HL-60 (cell line): ENCODE measurements at regions not wholly inside any gene's neighbourhood (a gene's known extent, or its start where the extent isn't known, plus 50 kb on each side); places are given as distances from the start of the nearest gene placed in this dataset.

Experiments used
- DNase-seq, 2 experiments: peaks; one replicate each; pipeline ENCODE4 v3.0.0-alpha.2; 2010 to 2020; ENCODE audit warnings: low read depth in 1 of 2, low spot score in 1 of 2
- H3K27ac ChIP-seq: fragments of 250-450 bp; sonication (Bioruptor Pico); replicated peaks from 2 replicates; pipeline ENCODE4 v1.5.1; 2020; ENCODE audit warnings: mild to moderate bottlenecking, moderate library complexity
- H3K27me3 ChIP-seq: fragments of 250-450 bp; sonication (Bioruptor Pico); 2 replicates; pipeline ENCODE4 v1.5.1; 2021; ENCODE audit warnings: mild to moderate bottlenecking, moderate library complexity; ENCODE audit not compliant: insufficient read depth, poor library complexity, severe bottlenecking
- H3K4me3 ChIP-seq: replicated peaks from 2 replicates; pipeline ENCODE4 v1.5.1; 2011; ENCODE audit warnings: mild to moderate bottlenecking, control low read depth, low read length; ENCODE audit not compliant: insufficient read depth
- GABPA ChIP-seq: IDR thresholded peaks from 2 replicates; pipeline ENCODE4 v1.6.1; 2012; ENCODE audit warnings: low read depth
- POLR2AphosphoS5 ChIP-seq: IDR thresholded peaks from 2 replicates; pipeline ENCODE4 v1.6.1; 2012; ENCODE audit warnings: low read depth
- SPI1 ChIP-seq: IDR thresholded peaks from 2 replicates; pipeline ENCODE4 v1.6.1; 2012; ENCODE audit warnings: low read depth, mild to moderate bottlenecking, borderline replicate concordance
- TF ChIP-seq, protein P1 (sequence below): IDR thresholded peaks from 2 replicates; pipeline ENCODE4 v1.6.1; 2012; ENCODE audit warnings: low read depth; ENCODE audit not compliant: insufficient replicate concordance
- TF ChIP-seq, protein P2 (sequence below): IDR thresholded peaks from one replicate; pipeline ENCODE4 v1.5.1; 2011; ENCODE audit warnings: low read length, control low read depth, inconsistent platforms; ENCODE audit not compliant: insufficient read depth

DNA sequence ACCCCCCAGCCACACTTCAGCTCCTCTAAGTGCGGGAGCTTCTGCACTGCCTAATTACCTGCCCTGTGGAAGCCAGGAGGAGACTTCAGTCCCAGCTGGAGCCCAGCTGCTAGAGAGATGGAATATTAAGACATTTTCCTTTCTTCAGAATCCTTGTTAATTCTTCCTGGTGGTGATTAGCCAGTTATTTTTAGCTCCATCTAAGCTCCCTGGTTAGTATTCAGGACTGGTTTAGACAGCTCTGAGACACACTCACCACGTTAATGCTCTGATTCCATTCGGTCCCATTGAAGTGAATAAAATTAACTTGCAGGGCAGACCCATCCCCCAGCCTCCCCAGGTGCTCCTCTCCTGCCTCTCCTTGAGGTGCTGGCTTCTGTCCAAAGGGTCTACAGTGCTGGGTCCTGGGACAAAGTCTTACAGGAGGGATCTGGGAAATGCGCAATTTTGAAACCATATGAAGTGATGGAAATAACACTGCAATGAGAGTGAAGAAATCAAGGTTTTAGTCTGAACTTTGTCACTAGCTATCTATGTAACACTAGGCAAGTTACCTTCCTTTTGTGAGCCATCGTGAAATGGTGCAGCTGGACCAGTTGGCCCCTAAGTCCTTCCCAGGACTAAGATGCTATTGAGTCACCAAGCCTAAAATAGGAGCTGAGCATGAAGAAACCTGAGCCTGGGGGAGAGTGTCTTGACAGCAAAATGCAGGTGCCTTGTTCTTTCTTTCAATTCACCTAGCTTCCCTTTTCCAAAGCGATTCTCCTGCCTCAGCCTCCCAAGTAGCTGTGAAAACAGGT, 117.4 kb upstream of the ATP1A1 start:
- H3K4me3 ChIP-seq, result no peak overlapping the region
- DNase-seq, result no peak
- no peaks in the 10 kb centered on the region for H3K27me3 ChIP-seq
- TF ChIP-seq GABPA, result no peak
- no peak for TF ChIP-seq SPI1
- TF ChIP-seq, protein P1, sequence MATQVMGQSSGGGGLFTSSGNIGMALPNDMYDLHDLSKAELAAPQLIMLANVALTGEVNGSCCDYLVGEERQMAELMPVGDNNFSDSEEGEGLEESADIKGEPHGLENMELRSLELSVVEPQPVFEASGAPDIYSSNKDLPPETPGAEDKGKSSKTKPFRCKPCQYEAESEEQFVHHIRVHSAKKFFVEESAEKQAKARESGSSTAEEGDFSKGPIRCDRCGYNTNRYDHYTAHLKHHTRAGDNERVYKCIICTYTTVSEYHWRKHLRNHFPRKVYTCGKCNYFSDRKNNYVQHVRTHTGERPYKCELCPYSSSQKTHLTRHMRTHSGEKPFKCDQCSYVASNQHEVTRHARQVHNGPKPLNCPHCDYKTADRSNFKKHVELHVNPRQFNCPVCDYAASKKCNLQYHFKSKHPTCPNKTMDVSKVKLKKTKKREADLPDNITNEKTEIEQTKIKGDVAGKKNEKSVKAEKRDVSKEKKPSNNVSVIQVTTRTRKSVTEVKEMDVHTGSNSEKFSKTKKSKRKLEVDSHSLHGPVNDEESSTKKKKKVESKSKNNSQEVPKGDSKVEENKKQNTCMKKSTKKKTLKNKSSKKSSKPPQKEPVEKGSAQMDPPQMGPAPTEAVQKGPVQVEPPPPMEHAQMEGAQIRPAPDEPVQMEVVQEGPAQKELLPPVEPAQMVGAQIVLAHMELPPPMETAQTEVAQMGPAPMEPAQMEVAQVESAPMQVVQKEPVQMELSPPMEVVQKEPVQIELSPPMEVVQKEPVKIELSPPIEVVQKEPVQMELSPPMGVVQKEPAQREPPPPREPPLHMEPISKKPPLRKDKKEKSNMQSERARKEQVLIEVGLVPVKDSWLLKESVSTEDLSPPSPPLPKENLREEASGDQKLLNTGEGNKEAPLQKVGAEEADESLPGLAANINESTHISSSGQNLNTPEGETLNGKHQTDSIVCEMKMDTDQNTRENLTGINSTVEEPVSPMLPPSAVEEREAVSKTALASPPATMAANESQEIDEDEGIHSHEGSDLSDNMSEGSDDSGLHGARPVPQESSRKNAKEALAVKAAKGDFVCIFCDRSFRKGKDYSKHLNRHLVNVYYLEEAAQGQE, result no peak
- TF ChIP-seq POLR2AphosphoS5, result no peak
- TF ChIP-seq, protein P2, sequence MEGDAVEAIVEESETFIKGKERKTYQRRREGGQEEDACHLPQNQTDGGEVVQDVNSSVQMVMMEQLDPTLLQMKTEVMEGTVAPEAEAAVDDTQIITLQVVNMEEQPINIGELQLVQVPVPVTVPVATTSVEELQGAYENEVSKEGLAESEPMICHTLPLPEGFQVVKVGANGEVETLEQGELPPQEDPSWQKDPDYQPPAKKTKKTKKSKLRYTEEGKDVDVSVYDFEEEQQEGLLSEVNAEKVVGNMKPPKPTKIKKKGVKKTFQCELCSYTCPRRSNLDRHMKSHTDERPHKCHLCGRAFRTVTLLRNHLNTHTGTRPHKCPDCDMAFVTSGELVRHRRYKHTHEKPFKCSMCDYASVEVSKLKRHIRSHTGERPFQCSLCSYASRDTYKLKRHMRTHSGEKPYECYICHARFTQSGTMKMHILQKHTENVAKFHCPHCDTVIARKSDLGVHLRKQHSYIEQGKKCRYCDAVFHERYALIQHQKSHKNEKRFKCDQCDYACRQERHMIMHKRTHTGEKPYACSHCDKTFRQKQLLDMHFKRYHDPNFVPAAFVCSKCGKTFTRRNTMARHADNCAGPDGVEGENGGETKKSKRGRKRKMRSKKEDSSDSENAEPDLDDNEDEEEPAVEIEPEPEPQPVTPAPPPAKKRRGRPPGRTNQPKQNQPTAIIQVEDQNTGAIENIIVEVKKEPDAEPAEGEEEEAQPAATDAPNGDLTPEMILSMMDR, result no peak
- no peak overlapping the region for H3K27ac ChIP-seq

DNA sequence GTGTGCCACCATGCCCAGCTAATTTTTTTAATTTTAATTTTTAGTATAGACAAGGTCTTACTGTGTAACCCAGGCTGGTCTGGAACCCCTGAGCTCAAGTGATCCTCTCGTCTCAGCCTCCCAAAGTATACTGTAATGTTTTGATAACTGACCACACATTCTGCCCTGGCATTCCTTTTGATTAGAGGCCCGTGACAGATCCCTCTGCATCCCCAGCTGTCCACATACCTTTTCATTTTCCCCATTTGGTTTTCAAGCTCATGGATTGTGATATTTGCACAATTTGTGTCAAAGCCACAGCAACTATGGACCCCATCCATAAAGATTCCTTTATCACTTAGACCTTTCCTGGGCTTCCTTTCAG, 116.8 kb upstream of the ATP1A1 start:
- Histone ChIP-seq H3K27ac (no peak overlapping the region), H3K4me3 (no peak overlapping the region), H3K27me3 (peaks cover 2% of the 10 kb centered on the region)
- no peak for DNase-seq
- TF ChIP-seq, protein P2, result no peak
- TF ChIP-seq, protein P1, result no peak
- TF ChIP-seq GABPA, result no peak
- TF ChIP-seq POLR2AphosphoS5, result no peak
- TF ChIP-seq SPI1, result no peak

DNA sequence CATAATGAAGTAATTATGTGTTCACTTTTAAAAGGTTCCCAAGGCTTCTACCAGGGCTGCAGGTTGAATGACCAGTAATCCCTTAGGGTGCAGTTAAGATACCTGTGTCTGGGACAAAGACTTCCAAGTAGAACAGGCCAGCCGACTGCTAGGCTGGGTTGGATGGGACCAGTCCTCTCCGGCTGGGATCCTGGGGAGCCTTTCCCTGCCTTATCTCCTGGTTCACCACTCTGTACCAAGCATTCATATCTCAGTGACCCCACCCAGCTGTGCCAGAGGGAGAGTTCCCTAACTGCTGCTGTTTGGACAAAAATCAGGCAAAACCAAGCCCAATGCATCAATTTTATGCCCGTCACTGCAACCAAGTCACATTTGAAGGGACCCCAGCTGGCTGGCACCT, 116.2 kb upstream of the ATP1A1 start:
- Histone ChIP-seq H3K27ac (no peak overlapping the region), H3K27me3 (peaks cover 2% of the 10 kb centered on the region), H3K4me3 (no peak overlapping the region)
- no peak for DNase-seq
- TF ChIP-seq, protein P2, result no peak
- no peak for TF ChIP-seq SPI1
- no peak for TF ChIP-seq POLR2AphosphoS5
- no peak for TF ChIP-seq GABPA
- TF ChIP-seq, protein P1, result no peak
